Trophoblast cell (in vitro differentiated cells and primary cell): ENCODE measurements at regions not wholly inside any gene's neighbourhood (a gene's known extent, or its start where the extent isn't known, plus 50 kb on each side); places are given as distances from the start of the nearest gene placed in this dataset.
A peak's percentile ranks its signal among the peaks of the same experiment; 100 is the strongest.

Experiments
- DNase-seq, 2 donors: peaks; one replicate each; pipeline ENCODE4 v3.0.0-alpha.2; 2016
- H2AFZ ChIP-seq: 2 replicates; pipeline ENCODE4 v1.6.1; 2013; ENCODE audit warnings: low read length, moderate library complexity, mild to moderate bottlenecking; ENCODE audit not compliant: insufficient read depth, poor library complexity
- H2AK5ac ChIP-seq: 2 replicates; pipeline ENCODE4 v1.6.1; 2013; ENCODE audit warnings: mild to moderate bottlenecking, low read length
- H2BK120ac ChIP-seq: 2 replicates; pipeline ENCODE4 v1.6.1; 2013; ENCODE audit warnings: low read length, mild to moderate bottlenecking, moderate library complexity; ENCODE audit not compliant: insufficient read depth, poor library complexity
- H2BK12ac ChIP-seq: 2 replicates; pipeline ENCODE4 v1.6.1; 2013; ENCODE audit warnings: mild to moderate bottlenecking, low read length, moderate library complexity
- H2BK5ac ChIP-seq: 2 replicates; pipeline ENCODE4 v1.6.1; 2013; ENCODE audit warnings: low read length, low read depth, moderate library complexity, mild to moderate bottlenecking; ENCODE audit not compliant: poor library complexity
- H3K14ac ChIP-seq: 2 replicates; pipeline ENCODE4 v1.6.1; 2013; ENCODE audit warnings: mild to moderate bottlenecking, low read length
- H3K18ac ChIP-seq: 2 replicates; pipeline ENCODE4 v1.6.1; 2013; ENCODE audit warnings: mild to moderate bottlenecking, low read length
- H3K23ac ChIP-seq: 2 replicates; pipeline ENCODE4 v1.6.1; 2013; ENCODE audit warnings: low read length
- H3K27ac ChIP-seq: 2 replicates; pipeline ENCODE4 v1.5.1; 2013; ENCODE audit warnings: low read depth, mild to moderate bottlenecking, inconsistent platforms, low read length, moderate library complexity
- H3K27me3 ChIP-seq: 2 replicates; pipeline ENCODE4 v1.6.1; 2013; ENCODE audit warnings: inconsistent platforms, mild to moderate bottlenecking, low read length, moderate library complexity; ENCODE audit not compliant: insufficient read depth
- H3K36me3 ChIP-seq, 2 experiments: 1 replicate in 1 of 2; 2 replicates in 1 of 2; pipeline ENCODE4 v1.6.1; 2013; ENCODE audit warnings: low read length in 2 of 2, mild to moderate bottlenecking in 2 of 2, moderate library complexity in 1 of 2; ENCODE audit not compliant: insufficient read depth in 2 of 2, control insufficient read depth in 1 of 2
- H3K4ac ChIP-seq: 2 replicates; pipeline ENCODE4 v1.6.1; 2013; ENCODE audit warnings: low read depth, mild to moderate bottlenecking, low read length, moderate library complexity
- H3K4me1 ChIP-seq, 2 experiments: 1 replicate in 1 of 2; 2 replicates in 1 of 2; pipeline ENCODE4 v1.6.1; 2013; ENCODE audit warnings: low read length in 2 of 2, mild to moderate bottlenecking in 2 of 2, moderate library complexity in 1 of 2; ENCODE audit not compliant: insufficient read depth in 2 of 2, control insufficient read depth in 1 of 2
- H3K4me2 ChIP-seq: 2 replicates; pipeline ENCODE4 v1.6.1; 2013; ENCODE audit warnings: inconsistent platforms, mild to moderate bottlenecking, low read length, moderate library complexity
- H3K4me3 ChIP-seq: 2 replicates; pipeline ENCODE4 v1.5.1; 2013; ENCODE audit warnings: mild to moderate bottlenecking, low read depth, low read length, inconsistent platforms
- H3K79me1 ChIP-seq: one replicate; pipeline ENCODE4 v1.6.1; 2013; ENCODE audit warnings: low read length
- H3K79me2 ChIP-seq: 2 replicates; pipeline ENCODE4 v1.6.1; 2013; ENCODE audit warnings: low read length, mild to moderate bottlenecking; ENCODE audit not compliant: control insufficient read depth, insufficient read depth, poor library complexity
- H3K9ac ChIP-seq: 2 replicates; pipeline ENCODE4 v1.6.1; 2013; ENCODE audit warnings: mild to moderate bottlenecking, low read length
- H3K9me3 ChIP-seq: 2 replicates; pipeline ENCODE4 v1.6.1; 2013; ENCODE audit warnings: low read depth, mild to moderate bottlenecking, control low read depth, inconsistent platforms, low read length; ENCODE audit not compliant: insufficient read depth
- H4K12ac ChIP-seq: 2 replicates; pipeline ENCODE4 v1.6.1; 2013; ENCODE audit warnings: low read depth, mild to moderate bottlenecking, low read length, moderate library complexity
- H4K8ac ChIP-seq: 2 replicates; pipeline ENCODE4 v1.6.1; 2013; ENCODE audit warnings: low read depth, mild to moderate bottlenecking, low read length, moderate library complexity
- H4K91ac ChIP-seq: one replicate; pipeline ENCODE4 v1.6.1; 2013; ENCODE audit warnings: low read depth, mild to moderate bottlenecking, low read length, moderate library complexity
- WGBS: extraction: QIAGEN DNeasy Blood & Tissue Kit; methylation state at CpG from one replicate; pipeline ENCODE4 v1.1.7; 2013; ENCODE audit warnings: missing lambda C conversion rate; ENCODE audit not compliant: insufficient read length, insufficient coverage; ENCODE audit errors: extremely low coverage; 5-methylcytosine and 5-hydroxymethylcytosine counted together

GRCh38 chr7:41588341-41588740 is 114.5 kb downstream of the INHBA start:
- no peaks in the 10 kb centered on the region for H3K79me1 ChIP-seq
- no CpG with 5 or more reads among the region's 5 CpGs for WGBS
- H3K36me3 ChIP-seq: no peaks in the 10 kb centered on the region
- no peak overlapping the region for H4K8ac ChIP-seq
- no peak overlapping the region for H4K91ac ChIP-seq
- H3K4ac ChIP-seq: no peak overlapping the region
- H2BK120ac ChIP-seq: no peak overlapping the region
- H2BK12ac ChIP-seq: no peak overlapping the region
- DNase-seq: no peak
- no peaks in the 10 kb centered on the region for H3K27me3 ChIP-seq
- no peaks in the 10 kb centered on the region for H3K79me2 ChIP-seq
- H4K12ac ChIP-seq: no peak overlapping the region
- no peak overlapping the region for H2BK5ac ChIP-seq
- no peak overlapping the region for H3K4me3 ChIP-seq
- H3K4me2 ChIP-seq: no peak overlapping the region
- H3K27ac ChIP-seq: no peak overlapping the region
- H2AFZ ChIP-seq: no peak overlapping the region
- H3K14ac ChIP-seq: no peak overlapping the region
- H3K9me3 ChIP-seq: no peaks in the 10 kb centered on the region
- no peak overlapping the region for H3K23ac ChIP-seq
- H3K9ac ChIP-seq: no peak overlapping the region
- H2AK5ac ChIP-seq: no peak overlapping the region
- H3K18ac ChIP-seq: no peak overlapping the region
- H3K4me1 ChIP-seq: no peaks in the 10 kb centered on the region

GRCh38 chr7:41586931-41587640 is 115.8 kb downstream of the INHBA start:
- WGBS: no CpG with 5 or more reads among the region's 3 CpGs
- H3K27ac ChIP-seq: no peak overlapping the region

DNA sequence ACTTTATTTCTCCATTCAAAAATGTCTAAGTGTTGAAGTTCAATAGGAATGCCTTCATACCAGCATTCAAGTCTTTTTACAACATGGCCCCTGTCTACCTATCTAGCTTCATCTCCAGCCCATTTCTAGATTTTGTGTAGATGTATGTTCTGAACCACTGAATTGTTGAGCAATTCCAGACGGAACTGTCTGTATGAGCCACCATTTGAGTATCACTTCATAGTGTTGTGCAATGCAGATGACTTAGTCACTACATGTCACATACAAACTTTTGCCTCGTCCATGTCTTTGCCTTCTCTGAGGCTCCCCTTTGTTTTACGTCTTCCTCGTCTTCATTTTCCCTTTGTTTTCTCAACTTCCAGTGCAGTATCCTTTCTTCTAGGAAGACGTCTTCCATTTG is 118.1 kb downstream of the INHBA start:
- Histone ChIP-seq H3K79me2 (no peaks in the 10 kb centered on the region), H2BK12ac (no peak overlapping the region), H2AK5ac (no peak overlapping the region), H3K4me3 (no peak overlapping the region), H4K8ac (no peak overlapping the region), H3K14ac (no peak overlapping the region), H3K4me1 (no peaks in the 10 kb centered on the region), H3K18ac (no peak overlapping the region), H4K12ac (no peak overlapping the region), H2AFZ (no peak overlapping the region), H3K27me3 (no peaks in the 10 kb centered on the region), H3K27ac (no peak overlapping the region), H4K91ac (no peak overlapping the region), H3K4ac (no peak overlapping the region), H3K4me2 (no peak overlapping the region), H3K79me1 (peaks cover 2% of the 10 kb centered on the region), H3K36me3 (no peaks in the 10 kb centered on the region), H2BK5ac (no peak overlapping the region), H2BK120ac (no peak overlapping the region), H3K9ac (no peak overlapping the region), H3K9me3 (peaks cover 2% of the 10 kb centered on the region), H3K23ac (no peak overlapping the region)
- WGBS: no CpG with 5 or more reads among the region's 5 CpGs
- peak; percentile 81 to 96 for DNase-seq

More at GRCh38 chr7:41586931-41587640, 115.8 kb downstream of the INHBA start:
- Histone ChIP-seq H3K18ac (no peak overlapping the region), H3K79me2 (no peaks in the 10 kb centered on the region), H4K12ac (no peak overlapping the region), H3K14ac (no peak overlapping the region), H2BK12ac (no peak overlapping the region), H4K8ac (no peak overlapping the region), H3K9me3 (no peaks in the 10 kb centered on the region), H3K9ac (no peak overlapping the region), H3K4me3 (no peak overlapping the region), H3K4me2 (no peak overlapping the region), H2BK5ac (no peak overlapping the region), H3K4me1 (no peaks in the 10 kb centered on the region), H3K36me3 (no peaks in the 10 kb centered on the region), H2BK120ac (no peak overlapping the region), H2AK5ac (no peak overlapping the region), H4K91ac (no peak overlapping the region), H3K27me3 (no peaks in the 10 kb centered on the region), H3K79me1 (no peaks in the 10 kb centered on the region), H3K4ac (no peak overlapping the region), H2AFZ (no peak overlapping the region), H3K23ac (no peak overlapping the region)
- DNase-seq: peak in 1 of 2 donors; percentile 29

GRCh38 chr7:41582116-41582515 is 120.8 kb downstream of the INHBA start:
- Histone ChIP-seq H4K8ac (no peak overlapping the region), H3K27ac (no peak overlapping the region), H2BK120ac (no peak overlapping the region), H3K79me1 (peaks cover 3% of the 10 kb centered on the region), H3K4me1 (no peaks in the 10 kb centered on the region), H2BK5ac (no peak overlapping the region), H3K4ac (no peak overlapping the region), H3K9ac (no peak overlapping the region), H3K4me2 (no peak overlapping the region), H3K23ac (no peak overlapping the region), H3K4me3 (no peak overlapping the region), H4K91ac (no peak overlapping the region), H3K27me3 (no peaks in the 10 kb centered on the region), H3K18ac (no peak overlapping the region), H3K79me2 (no peaks in the 10 kb centered on the region), H3K14ac (no peak overlapping the region), H3K9me3 (peaks cover 2% of the 10 kb centered on the region), H2AK5ac (no peak overlapping the region), H3K36me3 (no peaks in the 10 kb centered on the region), H2AFZ (no peak overlapping the region), H4K12ac (no peak overlapping the region), H2BK12ac (no peak overlapping the region)
- peak; percentile 42 to 56 for DNase-seq
- no CpG with 5 or more reads among the region's 1 CpG for WGBS
